NCI-H128 (cell line): ENCODE measurements at regions not wholly inside any gene's neighbourhood (a gene's known extent, or its start where the extent isn't known, plus 50 kb on each side); places are given as distances from the start of the nearest gene placed in this dataset.

Experiments
- DNase-seq: peaks from one replicate; lab custom pipeline; 2025; ENCODE audit not compliant: unreplicated experiment; lab: John Stamatoyannopoulos, UW

GRCh38 chr4:111813555-111814140 lies 331.6 kb upstream of the FAM241A start:
- DNase-seq = no peak

DNA sequence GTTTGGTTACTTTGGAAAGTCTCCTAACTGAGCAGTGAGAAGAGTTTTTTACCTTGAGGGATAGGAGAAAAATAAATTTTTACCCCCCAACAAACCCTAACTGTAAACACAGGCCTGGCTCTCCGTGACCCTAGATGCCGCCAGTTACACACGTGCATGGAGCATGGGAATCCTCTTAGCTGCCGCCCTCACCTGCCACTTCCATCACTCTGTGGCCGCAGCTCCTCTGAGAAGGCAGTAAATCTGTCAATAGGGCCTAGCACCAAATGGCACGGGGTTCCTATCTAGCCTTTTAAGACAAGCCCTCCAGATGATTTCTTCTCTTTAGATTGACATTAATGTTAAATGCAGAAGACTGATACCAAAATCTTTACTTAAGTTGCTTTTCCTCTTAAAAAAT lies 330.3 kb upstream of the FAM241A start:
- no peak for DNase-seq

- no peak for DNase-seq
Observed at GRCh38 chr4:111821342-111821741, 323.9 kb upstream of the FAM241A start.

DNA sequence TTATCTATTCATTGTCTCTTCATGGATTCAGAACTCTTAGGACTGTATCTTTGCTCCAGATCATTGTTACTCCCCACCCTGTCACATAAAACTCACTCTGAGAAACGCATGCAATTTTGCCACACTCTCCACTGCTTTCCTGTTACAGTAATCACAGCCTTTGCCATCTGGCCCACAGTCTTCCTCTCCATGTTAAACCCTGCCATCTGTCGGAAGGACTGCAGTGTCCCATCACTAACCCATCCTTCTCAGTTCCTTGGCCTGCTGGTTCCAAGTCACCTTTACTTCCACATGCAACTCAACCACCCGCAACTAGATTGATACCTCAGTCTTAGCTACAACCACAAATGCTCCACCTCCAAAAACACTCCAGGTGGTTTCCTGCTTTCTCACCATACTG lies 308.7 kb upstream of the FAM241A start:
- DNase-seq = no peak

DNA sequence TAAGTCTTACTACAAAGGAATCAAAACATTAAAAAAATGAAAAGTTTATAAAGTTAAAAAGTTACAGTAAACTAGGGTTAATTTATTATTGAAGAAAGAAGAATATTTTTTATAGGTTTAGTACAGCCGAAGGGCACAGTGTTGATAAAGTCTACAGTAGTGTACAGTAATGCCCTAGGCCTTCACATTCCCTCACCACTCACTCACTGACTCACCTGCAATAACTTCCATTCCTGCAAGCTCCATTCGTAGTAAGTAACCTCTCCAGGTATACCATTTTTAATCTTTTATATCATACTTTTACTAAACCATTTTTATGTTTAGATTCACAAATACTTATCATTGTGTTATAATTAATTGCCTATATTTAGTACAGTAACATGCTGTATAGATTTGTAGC lies 307.5 kb upstream of the FAM241A start:
- no peak for DNase-seq

GRCh38 chr4:111838406-111838930 lies 306.8 kb upstream of the FAM241A start:
- no peak for DNase-seq

DNA sequence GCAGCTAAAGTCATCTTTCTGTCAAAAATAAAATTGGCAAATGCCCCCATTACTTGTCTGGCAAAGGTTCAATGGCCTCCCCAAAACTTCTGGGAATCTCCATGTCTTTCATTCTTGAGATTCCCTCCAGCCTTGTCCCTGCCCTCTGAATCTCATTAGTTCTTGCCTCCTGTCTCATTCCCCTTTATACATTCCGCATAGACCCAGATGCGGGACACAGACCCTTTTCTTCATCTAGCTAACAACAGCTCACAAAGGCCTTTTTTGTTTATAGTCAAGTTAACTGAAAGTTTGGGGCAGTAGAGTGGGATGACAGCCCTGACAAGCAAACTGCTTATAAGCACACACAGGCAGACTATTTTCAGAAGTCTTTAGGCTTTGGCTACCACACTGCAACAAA lies 306.1 kb upstream of the FAM241A start:
- no peak for DNase-seq

- DNase-seq = no peak
Observed at GRCh38 chr4:111842336-111842735, 302.9 kb upstream of the FAM241A start.

DNA sequence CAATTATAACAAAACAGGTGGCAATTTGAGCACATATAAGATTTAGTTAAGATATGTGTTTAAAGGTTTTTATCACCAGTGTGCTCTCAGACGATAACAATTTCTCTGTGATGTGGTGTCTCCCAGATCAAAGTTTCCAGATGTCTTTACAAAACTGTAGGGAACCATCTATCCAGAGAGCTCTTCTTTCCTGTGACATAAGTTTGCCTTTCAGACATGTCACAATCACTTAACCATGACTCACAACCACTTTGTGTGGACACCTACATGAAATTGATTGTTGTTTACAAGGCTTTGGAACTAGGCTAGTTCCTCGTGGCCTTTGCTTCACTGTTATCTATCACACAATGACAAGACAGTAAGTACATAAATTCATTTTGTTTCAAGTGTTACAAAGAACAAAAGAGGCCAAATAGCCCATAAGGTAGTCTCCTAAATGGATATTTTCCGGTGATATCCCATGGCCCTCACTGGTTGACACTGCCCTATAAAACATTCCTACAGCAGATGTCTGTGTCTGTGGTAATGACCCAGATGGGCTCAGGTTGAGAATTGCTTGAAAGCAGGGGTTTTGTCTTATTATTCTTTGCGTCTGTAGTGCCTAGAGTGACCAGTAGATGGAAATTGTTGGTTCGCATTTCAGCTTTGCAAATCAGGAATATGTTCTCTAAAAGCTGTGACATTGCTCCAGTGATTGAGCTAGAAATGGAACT lies 297.8 kb upstream of the FAM241A start:
- no peak for DNase-seq

- no peak for DNase-seq
Observed at GRCh38 chr4:111849746-111850284, 295.4 kb upstream of the FAM241A start.

DNA sequence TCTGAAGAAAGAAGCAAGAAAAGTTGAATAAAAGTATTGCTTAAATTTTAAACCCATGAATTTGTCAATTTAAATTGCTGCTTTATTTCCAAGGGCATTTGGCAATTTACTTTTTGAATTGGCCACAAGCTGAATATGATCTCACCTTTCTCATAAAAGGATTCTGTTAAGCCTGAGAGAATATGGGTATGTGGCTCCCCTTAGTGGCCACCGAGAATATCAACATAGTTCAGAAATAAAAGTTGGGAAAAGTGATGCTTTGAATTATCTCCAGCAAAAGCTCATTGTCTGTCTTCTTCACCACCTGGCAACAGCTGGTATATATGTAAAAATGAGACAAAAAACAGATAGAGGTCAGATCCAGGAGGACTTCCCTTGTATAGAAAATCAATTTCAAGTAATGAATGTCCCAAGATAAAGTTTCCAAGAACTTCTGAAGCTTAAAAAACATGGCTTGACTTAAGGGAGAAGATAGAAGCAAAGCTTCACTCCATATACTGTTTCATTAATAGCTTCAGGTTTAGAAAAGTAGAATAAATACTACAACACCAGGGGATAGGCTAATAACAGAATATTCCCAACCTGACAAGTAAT lies 290.7 kb upstream of the FAM241A start:
- no peak for DNase-seq

DNA sequence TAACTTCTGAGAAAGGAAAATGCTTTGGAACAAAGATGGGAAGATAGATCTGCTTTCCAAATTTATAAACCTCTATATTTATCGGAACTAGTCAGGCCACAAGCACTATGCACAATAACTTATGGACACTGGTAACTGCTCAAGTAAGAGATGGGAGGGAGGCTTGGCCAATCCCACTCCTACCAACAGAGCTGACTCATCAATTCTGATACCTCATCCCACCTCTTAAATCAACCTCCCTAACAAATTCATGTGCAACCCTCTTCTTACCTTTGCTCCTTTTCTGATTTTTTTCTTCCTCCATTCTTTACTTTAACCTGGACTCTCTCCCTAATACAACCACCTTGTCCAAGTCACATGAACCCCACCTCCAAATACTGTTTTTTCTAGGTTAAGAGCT lies 289.9 kb upstream of the FAM241A start:
- no peak for DNase-seq

DNA sequence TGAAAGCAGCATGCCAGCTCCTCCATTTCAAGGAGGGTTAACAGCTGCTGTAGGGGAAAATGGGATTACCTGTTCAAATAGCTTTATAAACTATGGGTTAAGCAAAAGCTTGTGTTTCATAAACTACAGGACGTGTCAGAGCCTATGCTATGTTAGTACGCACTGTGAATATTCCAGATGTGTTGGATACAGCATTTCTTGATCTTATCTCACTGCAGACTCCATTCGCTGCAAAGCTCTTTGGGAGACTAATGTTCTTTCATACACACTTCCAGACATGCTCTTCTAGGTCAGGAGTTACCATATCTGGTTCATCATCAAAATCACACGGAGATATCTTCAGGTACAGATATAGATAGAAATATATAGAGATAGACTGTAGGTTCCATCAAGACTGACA lies 281.2 kb upstream of the FAM241A start:
- no peak for DNase-seq

- no peak for DNase-seq
Observed at GRCh38 chr4:111869339-111869738, 275.9 kb upstream of the FAM241A start.

GRCh38 chr4:111871802-111872201 lies 273.5 kb upstream of the FAM241A start:
- DNase-seq = no peak

DNA sequence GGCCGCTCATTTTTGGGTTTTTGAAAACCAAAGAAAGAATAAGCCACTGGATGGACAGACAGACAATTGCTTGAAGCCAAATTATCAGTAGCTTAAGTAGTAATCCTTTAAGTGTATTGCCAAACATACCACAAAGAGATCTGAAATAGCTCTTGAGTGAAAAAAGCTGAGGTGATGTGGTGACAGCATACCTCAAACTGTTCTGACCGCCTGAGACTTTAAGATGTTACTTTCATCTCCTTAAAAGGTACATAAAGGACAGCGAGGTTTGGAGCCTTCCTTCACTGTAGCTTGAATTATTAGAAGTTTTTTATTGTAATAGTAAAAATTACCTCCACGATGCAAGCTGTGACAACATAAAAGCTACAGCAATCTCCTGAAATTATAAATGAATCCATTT lies 271.5 kb upstream of the FAM241A start:
- no peak for DNase-seq

- no peak for DNase-seq
Observed at GRCh38 chr4:111879539-111879938, 265.7 kb upstream of the FAM241A start.

DNA sequence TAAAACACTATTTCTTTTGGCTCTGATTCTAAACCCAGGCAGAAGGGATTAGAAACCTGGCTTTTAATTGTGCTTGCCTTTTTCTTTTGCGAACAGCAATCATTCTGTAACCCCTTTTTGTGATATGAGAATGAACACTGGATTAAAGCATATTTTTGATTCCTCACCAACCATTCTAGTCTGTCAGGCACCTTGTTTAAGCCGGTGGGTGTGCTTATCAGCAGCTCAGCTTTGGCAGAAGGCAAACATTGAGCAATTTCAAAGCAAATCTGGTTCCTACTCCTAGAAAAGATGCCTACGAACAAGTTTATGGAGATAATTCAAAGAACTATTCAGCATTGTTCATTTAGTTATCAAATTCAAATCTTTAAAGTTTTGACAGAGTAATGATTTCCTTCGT lies 265.1 kb upstream of the FAM241A start:
- no peak for DNase-seq

DNA sequence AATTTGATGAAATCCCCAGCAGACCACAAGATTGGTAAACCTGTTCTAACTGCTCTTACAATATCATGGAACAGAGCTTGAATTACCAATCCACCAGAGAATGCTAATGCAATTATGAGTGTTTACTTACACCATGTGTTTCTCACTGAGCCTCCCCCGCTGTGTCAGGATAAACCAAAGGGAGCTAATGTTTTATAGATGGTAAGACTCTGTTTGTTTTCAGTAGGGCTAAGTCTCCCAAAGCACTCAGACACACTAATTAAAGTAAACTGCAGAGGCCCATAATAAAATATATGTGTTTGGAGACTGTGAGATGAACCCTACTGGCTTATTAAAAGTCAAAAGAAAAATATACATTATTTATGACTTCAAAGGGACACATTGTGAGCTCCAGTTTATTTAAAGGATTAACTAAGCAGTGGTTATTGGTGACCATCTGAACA lies 261.7 kb upstream of the FAM241A start:
- no peak for DNase-seq

- DNase-seq = no peak
Observed at GRCh38 chr4:111890412-111890811, 254.8 kb upstream of the FAM241A start.

DNA sequence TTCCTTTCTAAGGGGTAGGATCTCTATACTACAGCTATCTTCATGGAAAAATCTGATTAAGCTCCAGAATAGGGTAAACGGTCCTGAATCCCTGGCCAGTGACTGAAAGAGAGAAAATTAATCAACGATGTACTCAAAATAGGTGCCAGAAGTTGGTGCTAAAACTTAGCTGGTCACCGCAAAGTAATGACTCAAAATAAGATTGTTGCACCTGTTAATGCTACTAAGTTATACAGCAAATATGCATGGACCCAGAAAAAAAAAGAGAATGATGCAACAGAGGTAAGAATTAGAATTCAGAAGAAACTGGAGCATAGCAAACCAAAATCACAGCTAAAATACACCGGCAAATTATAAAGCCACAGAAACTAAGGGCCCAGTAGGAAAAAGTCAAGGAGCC lies 239.7 kb upstream of the FAM241A start:
- no peak for DNase-seq

DNA sequence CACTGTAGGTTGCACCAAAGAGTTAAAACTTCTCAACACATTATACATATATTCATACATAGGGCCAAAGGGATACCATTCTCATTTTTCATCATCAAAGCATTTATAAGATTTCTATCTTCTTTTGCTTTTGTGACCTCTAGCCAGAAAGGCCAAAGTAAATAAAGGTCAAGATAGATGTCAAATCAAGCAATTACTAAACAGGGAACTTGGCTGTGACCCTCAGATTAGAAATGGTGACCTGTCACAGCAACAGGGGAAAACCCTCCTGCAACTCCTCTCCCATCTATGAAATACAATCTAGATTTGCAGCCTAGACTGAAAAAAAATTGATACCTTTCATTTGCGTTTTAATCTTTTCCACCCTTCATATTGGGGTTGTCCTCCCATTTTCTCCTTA lies 225.6 kb upstream of the FAM241A start:
- no peak for DNase-seq
